PC-9 (cell line): ENCODE measurements at regions not wholly inside any gene's neighbourhood (a gene's known extent, or its start where the extent isn't known, plus 50 kb on each side); places are given as distances from the start of the nearest gene placed in this dataset.

Experiments used
- BruUV-seq: library from RNA; stranded (reverse); fragments of 400-500 nt; replicated peaks from 2 replicates; lab custom pipeline; 2021; lab: Mats Ljungman, UMichigan
- CTCF ChIA-PET: fragments of 300-600 bp; sonication (Branson Sonifier 250); formaldehyde crosslinking; loops from one replicate; lab custom pipeline; 2022; ENCODE audit warnings: antibody characterized with exemption; lab: Charles Lee
- POLR2A ChIA-PET: fragments of 300-600 bp; sonication (Branson Sonifier 250); formaldehyde crosslinking; loops from one replicate; lab custom pipeline; 2022; ENCODE audit warnings: antibody characterized with exemption; ENCODE audit not compliant: unreplicated experiment; lab: Charles Lee
- DNase-seq, 2 experiments: peaks; one replicate each; pipeline versions ENCODE4 v3.0.0 to v3.0.0-alpha.2; 2015 to 2022; ENCODE audit warnings: mixed read lengths in 1 of 2
- H2AFZ ChIP-seq: fragments of 200-600 bp; sonication (generic); 2 replicates; pipeline ENCODE4 v1.8.1; 2017; ENCODE audit warnings: antibody characterized with exemption
- H3F3A ChIP-seq: fragments of 200-600 bp; sonication (generic); 2 replicates; pipeline ENCODE4 v1.8.1; 2017; ENCODE audit warnings: antibody characterized with exemption, mild to moderate bottlenecking, low read depth; ENCODE audit not compliant: insufficient read depth
- H3K27ac ChIP-seq: fragments of 200-600 bp; sonication (generic); 2 replicates; pipeline ENCODE4 v1.6.1; 2016; ENCODE audit warnings: mixed run types
- H3K27me3 ChIP-seq: fragments of 200-600 bp; sonication (generic); 2 replicates; pipeline ENCODE4 v1.6.1; 2016; ENCODE audit warnings: low read depth, mixed run types; ENCODE audit not compliant: insufficient read depth
- H3K36me3 ChIP-seq: fragments of 200-600 bp; sonication (generic); 2 replicates; pipeline ENCODE4 v1.6.1; 2016; ENCODE audit warnings: low read depth, mixed run types
- H3K4me1 ChIP-seq: fragments of 200-600 bp; sonication (generic); replicated peaks from 2 replicates; pipeline ENCODE4 v1.6.1; 2016; ENCODE audit warnings: mixed run types; ENCODE audit not compliant: insufficient read depth
- H3K4me2 ChIP-seq: fragments of 200-600 bp; sonication (generic); 2 replicates; pipeline ENCODE4 v1.6.1; 2017; ENCODE audit warnings: mixed run types
- H3K4me3 ChIP-seq: fragments of 200-600 bp; sonication (generic); 2 replicates; pipeline ENCODE4 v1.6.1; 2016; ENCODE audit warnings: mixed run types
- H3K79me2 ChIP-seq: fragments of 200-600 bp; sonication (generic); 2 replicates; pipeline ENCODE4 v1.6.1; 2017; ENCODE audit warnings: low read depth, mixed run types
- H3K9me2 ChIP-seq: fragments of 200-600 bp; sonication (generic); 2 replicates; pipeline ENCODE4 v1.8.1; 2017; ENCODE audit warnings: mild to moderate bottlenecking; ENCODE audit not compliant: insufficient read depth
- H3K9me3 ChIP-seq: fragments of 200-600 bp; sonication (generic); 2 replicates; pipeline ENCODE4 v1.8.1; 2016; ENCODE audit warnings: low read depth; ENCODE audit not compliant: insufficient read depth
- H4K20me1 ChIP-seq: fragments of 200-600 bp; sonication (generic); 2 replicates; pipeline ENCODE4 v1.8.1; 2017; ENCODE audit not compliant: insufficient read depth
- CTCF ChIP-seq: fragments of 200-600 bp; sonication (generic); conservative IDR thresholded peaks from 2 replicates; pipeline ENCODE4 v1.6.1; 2017; ENCODE audit warnings: mixed run types, antibody characterized with exemption, mild to moderate bottlenecking, moderate library complexity
- EZH2 ChIP-seq: fragments of 200-600 bp; sonication (generic); IDR thresholded peaks from 2 replicates; pipeline ENCODE4 v1.8.0; 2017; ENCODE audit warnings: antibody characterized with exemption, low read depth
- intact Hi-C: fragments of 100-400 bp; cut with micrococcal nuclease; formaldehyde crosslinking; loops from one replicate; pipeline ENCODE4 v1.10.0; 2022; ENCODE audit not compliant: unreplicated experiment

GRCh38 chr5:105806596-105806995, 1864.1 kb downstream of the EFNA5 start:
- no TSS peak for BruUV-seq
- Histone ChIP-seq H3K9me3 (no peaks in the 10 kb centered on the region; the same call in 1 of the 2 replicates), H3K36me3 (no peaks in the 10 kb centered on the region), H3K27me3 (no peaks in the 10 kb centered on the region), H3K79me2 (no peaks in the 10 kb centered on the region), H3K27ac (no peak overlapping the region), H3K9me2 (no peaks in the 10 kb centered on the region; the same call in 1 of the 2 replicates), H3K4me2 (no peak overlapping the region), H3F3A (no peaks in the 10 kb centered on the region), H2AFZ (no peak overlapping the region), H3K4me3 (no peak overlapping the region), H4K20me1 (no peaks in the 10 kb centered on the region), H3K4me1 (no peaks in the 10 kb centered on the region)
- CTCF ChIA-PET = no interaction called here
- no peak for TF ChIP-seq CTCF
- no peak for TF ChIP-seq EZH2
- DNase-seq = no peak
- POLR2A ChIA-PET = no interaction called here
- intact Hi-C loops = no loop called here

DNA sequence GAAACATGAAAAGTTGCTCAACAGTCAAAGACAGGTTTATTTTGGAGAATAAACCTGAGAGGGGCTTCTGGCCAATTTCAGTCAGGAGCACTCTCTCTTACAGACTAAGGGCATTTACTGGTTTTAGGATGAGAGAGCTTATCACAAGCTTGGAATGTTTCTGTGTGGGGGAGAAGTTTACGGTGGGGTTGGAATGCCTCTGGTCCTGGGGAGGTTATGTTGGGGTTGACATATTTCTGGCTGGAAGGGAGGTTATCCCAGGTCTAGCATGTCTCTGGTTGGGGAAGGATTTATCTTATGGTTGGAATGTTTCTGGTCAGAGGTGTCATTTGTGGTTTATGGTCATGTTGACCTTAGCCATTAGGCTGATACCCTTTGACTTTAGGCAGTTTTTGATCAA, 1867.3 kb downstream of the EFNA5 start:
- Histone ChIP-seq H2AFZ (no peak overlapping the region), H3K4me2 (no peak overlapping the region), H3F3A (no peaks in the 10 kb centered on the region), H3K4me1 (no peaks in the 10 kb centered on the region), H3K27ac (no peak overlapping the region), H3K9me3 (no peaks in the 10 kb centered on the region; the same call in 1 of the 2 replicates), H3K36me3 (no peaks in the 10 kb centered on the region), H3K9me2 (no peaks in the 10 kb centered on the region), H3K4me3 (no peak overlapping the region), H3K27me3 (no peaks in the 10 kb centered on the region), H3K79me2 (no peaks in the 10 kb centered on the region), H4K20me1 (no peaks in the 10 kb centered on the region)
- BruUV-seq = no TSS peak
- ChIA-PET POLR2A (no interaction called here), CTCF (no interaction called here)
- TF ChIP-seq CTCF (no peak), EZH2 (no peak)
- intact Hi-C loops = no loop called here
- no peak for DNase-seq

GRCh38 chr5:105794578-105794977, 1876.2 kb downstream of the EFNA5 start:
- Histone ChIP-seq H3K4me1 (no peaks in the 10 kb centered on the region), H3K4me3 (no peak overlapping the region), H3K4me2 (no peak overlapping the region), H3K79me2 (no peaks in the 10 kb centered on the region), H3K36me3 (no peaks in the 10 kb centered on the region), H3K27ac (no peak overlapping the region), H2AFZ (no peak overlapping the region; the same call in 1 of the 2 replicates), H3K27me3 (no peaks in the 10 kb centered on the region), H3F3A (no peaks in the 10 kb centered on the region), H4K20me1 (no peaks in the 10 kb centered on the region), H3K9me2 (no peaks in the 10 kb centered on the region), H3K9me3 (no peaks in the 10 kb centered on the region)
- BruUV-seq = no TSS peak
- TF ChIP-seq CTCF = no peak
- no peak for TF ChIP-seq EZH2
- CTCF ChIA-PET = no interaction called here
- intact Hi-C loops = no loop called here
- no peak for DNase-seq
- POLR2A ChIA-PET = no interaction called here
